ENCODE measurements at regions not wholly inside any gene's neighbourhood (a gene's known extent, or its start where the extent isn't known, plus 50 kb on each side); places are given as distances from the start of the nearest gene placed in this dataset.

DNA sequence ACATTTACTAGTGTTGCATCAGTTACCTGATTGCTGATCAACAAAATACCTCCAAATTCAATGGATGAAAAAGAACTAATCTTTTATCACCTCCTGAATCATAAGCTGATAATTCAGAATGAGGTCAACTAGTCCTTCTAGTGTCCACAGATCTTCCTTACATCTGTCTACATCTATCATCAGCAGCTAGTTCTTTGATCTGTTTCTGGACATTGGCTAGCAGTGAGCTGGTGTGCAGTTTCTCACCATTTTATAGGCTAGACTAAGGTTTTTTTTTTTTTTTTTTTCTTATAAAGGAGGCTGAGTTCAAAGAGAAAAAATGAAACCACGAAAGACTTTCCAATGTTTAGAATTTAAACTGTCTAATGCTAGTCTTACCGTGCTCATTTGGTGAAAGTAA lies 534.3 kb upstream of the ST8SIA4 start:
- TF ChIP-seq, protein P1, sequence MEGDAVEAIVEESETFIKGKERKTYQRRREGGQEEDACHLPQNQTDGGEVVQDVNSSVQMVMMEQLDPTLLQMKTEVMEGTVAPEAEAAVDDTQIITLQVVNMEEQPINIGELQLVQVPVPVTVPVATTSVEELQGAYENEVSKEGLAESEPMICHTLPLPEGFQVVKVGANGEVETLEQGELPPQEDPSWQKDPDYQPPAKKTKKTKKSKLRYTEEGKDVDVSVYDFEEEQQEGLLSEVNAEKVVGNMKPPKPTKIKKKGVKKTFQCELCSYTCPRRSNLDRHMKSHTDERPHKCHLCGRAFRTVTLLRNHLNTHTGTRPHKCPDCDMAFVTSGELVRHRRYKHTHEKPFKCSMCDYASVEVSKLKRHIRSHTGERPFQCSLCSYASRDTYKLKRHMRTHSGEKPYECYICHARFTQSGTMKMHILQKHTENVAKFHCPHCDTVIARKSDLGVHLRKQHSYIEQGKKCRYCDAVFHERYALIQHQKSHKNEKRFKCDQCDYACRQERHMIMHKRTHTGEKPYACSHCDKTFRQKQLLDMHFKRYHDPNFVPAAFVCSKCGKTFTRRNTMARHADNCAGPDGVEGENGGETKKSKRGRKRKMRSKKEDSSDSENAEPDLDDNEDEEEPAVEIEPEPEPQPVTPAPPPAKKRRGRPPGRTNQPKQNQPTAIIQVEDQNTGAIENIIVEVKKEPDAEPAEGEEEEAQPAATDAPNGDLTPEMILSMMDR (IDR thresholded peaks at IDR 0.05; ENCODE audit: unreplicated experiment): no peak
- Mint-ChIP-seq H3K9me3 (no peaks in the 10 kb centered on the region), H3K36me3 (no peaks in the 10 kb centered on the region), H3K4me3 (no peak overlapping the region), H3K4me1 (peaks cover 6% of the 10 kb centered on the region), H3K27me3 (ENCODE audit: low read depth) (no peaks in the 10 kb centered on the region), H3K27ac (no peak overlapping the region)
- no peak for DNase-seq (ENCODE audit: low spot score in 2 of 2, unreplicated experiment in 2 of 2)

DNA sequence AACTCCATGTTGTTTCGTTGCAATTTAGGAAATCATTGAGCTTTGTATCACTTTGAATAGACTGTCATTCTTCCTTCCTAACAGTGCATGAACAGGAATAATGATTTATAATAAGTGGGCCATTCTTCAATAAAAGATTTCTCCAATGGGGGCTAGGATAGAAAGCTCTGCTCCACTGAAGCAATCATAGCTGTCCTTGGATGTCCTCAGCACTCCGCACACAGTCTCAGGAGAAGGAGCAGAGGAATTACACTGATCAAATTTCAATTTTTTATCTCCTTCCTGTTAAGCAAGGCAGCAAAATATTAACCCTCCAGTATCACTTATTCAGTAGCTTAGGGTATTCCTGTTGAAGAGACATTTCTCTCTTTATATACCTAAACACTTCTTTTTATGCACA lies 532.7 kb upstream of the ST8SIA4 start:
- no peak overlapping the region for H3K4me3 Mint-ChIP-seq
- H3K27ac Mint-ChIP-seq: no peak overlapping the region
- TF ChIP-seq, protein P1 (IDR thresholded peaks at IDR 0.05; ENCODE audit: unreplicated experiment): no peak
- H3K27me3 Mint-ChIP-seq (ENCODE audit: low read depth): no peaks in the 10 kb centered on the region
- no peak for DNase-seq (ENCODE audit: low spot score in 2 of 2, unreplicated experiment in 2 of 2)
- H3K36me3 Mint-ChIP-seq: no peaks in the 10 kb centered on the region
- H3K9me3 Mint-ChIP-seq: no peaks in the 10 kb centered on the region
- H3K4me1 Mint-ChIP-seq: peaks cover 6% of the 10 kb centered on the region

GRCh38 chr5:101431201-101431600 lies 528.1 kb upstream of the ST8SIA4 start:
- DNase-seq (ENCODE audit: low spot score in 2 of 2, unreplicated experiment in 2 of 2): no peak
- H3K4me1 Mint-ChIP-seq: peaks cover 6% of the 10 kb centered on the region

GRCh38 chr5:101430551-101430950 lies 527.5 kb upstream of the ST8SIA4 start:
- DNase-seq (ENCODE audit: low spot score in 2 of 2, unreplicated experiment in 2 of 2): no peak
- peaks cover under 1% of the 10 kb centered on the region for H3K4me1 Mint-ChIP-seq
- H3K27me3 Mint-ChIP-seq (ENCODE audit: low read depth): no peaks in the 10 kb centered on the region
- H3K36me3 Mint-ChIP-seq: no peaks in the 10 kb centered on the region
- no peaks in the 10 kb centered on the region for H3K9me3 Mint-ChIP-seq
- no peak overlapping the region for H3K4me3 Mint-ChIP-seq
- TF ChIP-seq, protein P1 (IDR thresholded peaks at IDR 0.05; ENCODE audit: unreplicated experiment): no peak
- H3K27ac Mint-ChIP-seq: no peak overlapping the region

More at GRCh38 chr5:101431201-101431600, 528.1 kb upstream of the ST8SIA4 start:
- no peaks in the 10 kb centered on the region for H3K9me3 Mint-ChIP-seq
- H3K4me3 Mint-ChIP-seq: no peak overlapping the region
- H3K27me3 Mint-ChIP-seq (ENCODE audit: low read depth): no peaks in the 10 kb centered on the region
- TF ChIP-seq, protein P1 (IDR thresholded peaks at IDR 0.05; ENCODE audit: unreplicated experiment): no peak
- no peaks in the 10 kb centered on the region for H3K36me3 Mint-ChIP-seq
- H3K27ac Mint-ChIP-seq: no peak overlapping the region

DNA sequence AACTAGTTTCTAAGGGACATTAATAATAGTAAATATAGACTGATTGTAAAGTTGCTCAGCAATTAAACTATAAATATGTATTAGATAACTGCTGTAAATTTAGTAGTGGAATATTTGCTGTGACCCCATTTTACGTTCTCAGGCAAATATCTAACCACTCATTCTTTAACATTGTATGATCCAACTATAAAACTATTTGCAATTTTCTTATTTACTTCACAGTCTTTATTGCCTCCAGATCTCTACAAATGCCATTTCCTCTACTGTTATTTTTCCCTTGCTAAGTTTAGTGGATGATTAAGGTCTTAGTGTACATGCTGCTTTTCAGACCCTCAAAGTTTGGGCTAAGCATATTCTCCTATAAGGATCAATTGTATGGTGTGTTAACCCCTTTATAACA lies 526.2 kb upstream of the ST8SIA4 start:
- no peaks in the 10 kb centered on the region for H3K36me3 Mint-ChIP-seq
- H3K4me3 Mint-ChIP-seq: no peak overlapping the region
- TF ChIP-seq, protein P1 (IDR thresholded peaks at IDR 0.05; ENCODE audit: unreplicated experiment): no peak
- no peak overlapping the region for H3K27ac Mint-ChIP-seq
- no peak for DNase-seq (ENCODE audit: low spot score in 2 of 2, unreplicated experiment in 2 of 2)
- no peaks in the 10 kb centered on the region for H3K27me3 Mint-ChIP-seq (ENCODE audit: low read depth)
- H3K9me3 Mint-ChIP-seq: no peaks in the 10 kb centered on the region
- no peaks in the 10 kb centered on the region for H3K4me1 Mint-ChIP-seq

GRCh38 chr5:101425339-101425859 lies 522.3 kb upstream of the ST8SIA4 start:
- TF ChIP-seq, protein P1 (IDR thresholded peaks at IDR 0.05; ENCODE audit: unreplicated experiment): no peak
- H3K9me3 Mint-ChIP-seq: no peaks in the 10 kb centered on the region

More at GRCh38 chr5:101425339-101425859, 522.3 kb upstream of the ST8SIA4 start:
- DNase-seq (ENCODE audit: low spot score in 2 of 2, unreplicated experiment in 2 of 2): no peak
- Mint-ChIP-seq H3K4me1 (no peaks in the 10 kb centered on the region), H3K36me3 (no peaks in the 10 kb centered on the region), H3K4me3 (no peak overlapping the region), H3K27ac (no peak overlapping the region), H3K27me3 (ENCODE audit: low read depth) (no peaks in the 10 kb centered on the region)

Measured in mesothelial cell of epicardium (in vitro differentiated cells).